ENCODE measurements at regions not wholly inside any gene's neighbourhood (a gene's known extent, or its start where the extent isn't known, plus 50 kb on each side); places are given as distances from the start of the nearest gene placed in this dataset.

DNA sequence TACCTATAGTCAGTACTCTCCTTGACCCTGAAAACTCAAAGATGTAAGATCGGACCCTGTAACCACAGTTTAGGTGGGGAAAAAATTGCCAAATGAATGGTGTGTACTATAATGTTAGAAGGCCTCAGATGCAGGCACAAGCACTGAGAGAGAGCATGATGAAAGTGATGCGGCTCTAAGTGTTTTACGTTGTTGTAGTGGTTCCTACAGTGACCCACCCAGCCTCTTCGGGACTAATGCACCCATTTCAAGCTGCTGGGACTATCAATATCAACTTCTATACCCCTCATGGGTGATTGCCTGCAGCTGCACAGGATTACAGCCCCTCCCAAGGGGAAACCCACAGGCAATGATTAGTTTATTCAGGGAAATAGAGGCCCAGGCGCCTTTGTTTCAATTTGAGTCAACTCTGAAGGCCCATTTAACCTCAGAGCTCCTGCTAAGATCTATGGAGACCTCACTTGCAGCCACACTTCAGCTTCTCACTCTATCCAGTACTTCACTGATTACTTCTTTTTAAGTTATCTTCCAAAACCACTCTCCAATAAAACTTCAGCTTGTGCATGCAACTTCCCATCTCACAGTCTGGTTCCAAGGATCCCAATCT is 340.7 kb downstream of the NR2F1-AS1 start:
- no peak for ATAC-seq
- TF ChIP-seq POLR2A (IDR thresholded peaks at IDR 0.05) (no peak), CTCF (IDR thresholded peaks at IDR 0.05) (no peak)
- H3K36me3 ChIP-seq: no peaks in the 10 kb centered on the region
- no peak overlapping the region for H3K4me3 ChIP-seq
- H3K27ac ChIP-seq: no peak overlapping the region
- no peaks in the 10 kb centered on the region for H3K4me1 ChIP-seq
- H3K27me3 ChIP-seq: no peaks in the 10 kb centered on the region
- no peaks in the 10 kb centered on the region for H3K9me3 ChIP-seq
- intact Hi-C loops (cut with DNase I): no loop called here
- DNase-seq: no peak
- WGBS (ENCODE audit: insufficient coverage, low coverage, low lambda C conversion rate, missing lambda C conversion rate): 78% methylated on average over 4 of the region's 5 CpGs

DNA sequence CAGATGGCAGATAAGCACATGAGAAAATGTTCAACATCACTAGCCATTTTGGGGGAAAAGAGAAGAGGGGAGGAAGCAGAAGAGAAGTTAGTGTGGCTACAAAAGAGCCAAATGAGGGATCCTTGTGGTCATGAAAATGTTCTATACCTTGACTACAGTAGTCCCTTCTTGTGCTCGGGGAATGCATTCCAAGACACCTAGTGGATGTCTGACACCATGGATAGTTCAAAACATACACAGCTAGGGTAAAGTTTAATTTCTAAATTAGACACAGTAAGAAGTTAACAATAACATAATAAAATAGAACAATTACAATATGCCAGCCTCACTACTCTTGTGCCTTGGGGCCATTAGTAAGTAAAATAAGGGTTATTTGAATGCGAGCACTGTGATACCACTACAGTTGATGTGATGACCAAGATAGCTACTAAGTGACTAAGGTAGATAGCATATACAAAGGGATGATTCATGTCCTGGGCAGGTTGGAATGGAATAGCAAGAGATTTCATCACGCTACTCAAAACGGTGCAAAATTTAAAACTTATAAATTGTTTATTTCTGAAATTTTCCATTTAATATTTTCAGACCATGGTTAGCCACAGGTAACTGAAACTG is 344.1 kb downstream of the NR2F1-AS1 start:
- ATAC-seq: no peak
- no peak for DNase-seq
- WGBS (ENCODE audit: insufficient coverage, low coverage, low lambda C conversion rate, missing lambda C conversion rate): 84% methylated on average over 4 of the region's 4 CpGs

GRCh38 chr5:93235761-93236160 is 345.3 kb downstream of the NR2F1-AS1 start:
- TF ChIP-seq POLR2A (IDR thresholded peaks at IDR 0.05): no peak
- TF ChIP-seq CTCF (IDR thresholded peaks at IDR 0.05): no peak
- ATAC-seq (no peak), DNase-seq (no peak)
- Histone ChIP-seq H3K27ac (no peak overlapping the region), H3K36me3 (no peaks in the 10 kb centered on the region), H3K27me3 (no peaks in the 10 kb centered on the region), H3K9me3 (no peaks in the 10 kb centered on the region), H3K4me1 (no peaks in the 10 kb centered on the region), H3K4me3 (no peak overlapping the region)
- intact Hi-C loops (cut with DNase I): no loop called here
- 32% methylated on average over 1 of the region's 1 CpG for WGBS (ENCODE audit: insufficient coverage, low coverage, low lambda C conversion rate, missing lambda C conversion rate)

More for the DNA sequence above, 344.1 kb downstream of the NR2F1-AS1 start:
- TF ChIP-seq POLR2A (IDR thresholded peaks at IDR 0.05) (no peak), CTCF (IDR thresholded peaks at IDR 0.05) (no peak)
- no peak overlapping the region for H3K4me3 ChIP-seq
- no peaks in the 10 kb centered on the region for H3K4me1 ChIP-seq
- H3K27me3 ChIP-seq: no peaks in the 10 kb centered on the region
- no peaks in the 10 kb centered on the region for H3K36me3 ChIP-seq
- intact Hi-C loops (cut with DNase I): no loop called here
- H3K27ac ChIP-seq: no peak overlapping the region
- no peaks in the 10 kb centered on the region for H3K9me3 ChIP-seq

DNA sequence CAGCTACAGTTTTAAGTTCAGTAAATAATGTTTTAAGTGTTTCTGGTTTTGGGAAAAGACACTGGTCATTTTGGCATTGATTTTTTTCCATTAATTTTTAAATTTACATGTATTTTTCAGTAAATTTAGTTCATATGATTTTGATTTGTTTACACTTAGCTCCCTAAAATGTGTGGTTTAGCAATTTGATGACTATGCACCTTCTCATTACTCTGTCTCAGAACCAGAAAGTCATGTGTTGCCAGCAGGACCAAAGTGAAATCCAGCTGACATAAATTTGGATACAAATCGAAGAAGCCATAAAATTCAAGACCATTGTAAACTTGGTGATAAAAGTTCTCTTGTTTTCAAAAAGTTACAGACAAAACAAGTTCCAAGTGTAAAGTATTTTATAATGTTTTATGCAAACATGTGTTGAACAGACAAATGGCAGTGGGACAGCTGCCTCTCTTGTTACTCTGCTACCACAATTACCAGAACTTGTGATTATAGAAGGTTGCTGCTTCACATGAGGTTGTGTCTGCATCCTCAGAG is 354.8 kb downstream of the NR2F1-AS1 start:
- WGBS (ENCODE audit: insufficient coverage, low coverage, low lambda C conversion rate, missing lambda C conversion rate): 82% methylated on average over 1 of the region's 1 CpG
- no peaks in the 10 kb centered on the region for H3K4me1 ChIP-seq
- no peak for ATAC-seq
- intact Hi-C loops (cut with DNase I): no loop called here
- no peak overlapping the region for H3K4me3 ChIP-seq
- H3K36me3 ChIP-seq: no peaks in the 10 kb centered on the region
- no peak for DNase-seq
- no peak for TF ChIP-seq CTCF (IDR thresholded peaks at IDR 0.05)
- TF ChIP-seq POLR2A (IDR thresholded peaks at IDR 0.05): no peak
- no peaks in the 10 kb centered on the region for H3K9me3 ChIP-seq
- H3K27ac ChIP-seq: no peak overlapping the region
- no peaks in the 10 kb centered on the region for H3K27me3 ChIP-seq
